ENCODE measurements at regions not wholly inside any gene's neighbourhood (a gene's known extent, or its start where the extent isn't known, plus 50 kb on each side); places are given as distances from the start of the nearest gene placed in this dataset.

DNA sequence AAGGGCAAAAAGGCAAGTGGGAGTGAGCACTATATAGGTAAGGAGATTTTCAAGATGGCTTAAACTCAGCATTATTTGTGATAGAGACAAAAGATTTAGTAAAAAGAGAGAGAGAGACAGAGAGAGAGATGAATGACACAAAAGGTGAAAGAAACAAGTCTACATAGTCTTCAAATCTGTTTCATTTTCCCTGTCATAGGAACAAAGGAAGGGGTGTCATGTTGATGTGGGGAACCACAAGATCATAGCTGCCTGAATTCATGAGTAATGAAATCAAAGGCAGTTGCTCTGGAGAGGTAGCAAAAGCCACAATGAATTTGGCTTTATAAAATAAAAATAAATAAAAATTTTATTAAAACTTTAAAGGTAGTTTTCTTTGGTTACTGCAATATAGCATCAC lies 67.2 kb upstream of the PHIP start:
- H3K9ac ChIP-seq (replicated peaks in 1 of 4; ENCODE audit: extremely low read depth in 1 of 4, low read depth in 3 of 4, low read length in 3 of 4), result no peak overlapping the region
- no peak overlapping the region; the same call in 1 of the 2 replicates for H3K18ac ChIP-seq (ENCODE audit: extremely low read depth, low read length)
- H2BK120ac ChIP-seq (replicated peaks; ENCODE audit: low read depth, low read length), result no peak overlapping the region
- H3K23ac ChIP-seq (ENCODE audit: insufficient read length), result no peak overlapping the region
- H3K4me1 ChIP-seq (replicated peaks in 1 of 4; ENCODE audit: control insufficient read depth in 3 of 4, insufficient read depth in 4 of 4, low read length in 3 of 4), result peaks cover 0 to 5% (median 2%) of the 10 kb centered on the region in 4 experiments; a peak in 3 of 7 replicates
- no peak overlapping the region for H2BK20ac ChIP-seq (ENCODE audit: low read length)
- no peaks in the 10 kb centered on the region for H3K36me3 ChIP-seq (ENCODE audit: control insufficient read depth in 2 of 4, insufficient read depth in 4 of 4, low read length in 3 of 4)
- no peak overlapping the region for H2AK5ac ChIP-seq (ENCODE audit: low read depth, low read length)
- no peak overlapping the region for H4K5ac ChIP-seq (ENCODE audit: insufficient read length, low read depth, low read length)
- no peaks in the 10 kb centered on the region for H4K20me1 ChIP-seq (replicated peaks in 1 of 2; ENCODE audit: control insufficient read depth in 1 of 2, insufficient read depth in 2 of 2, low read length in 2 of 2)
- H3K56ac ChIP-seq (replicated peaks; ENCODE audit: insufficient read length, low read depth, low read length), result no peak overlapping the region
- no peak overlapping the region for H3K4ac ChIP-seq (replicated peaks; ENCODE audit: insufficient read length, low read depth, low read length)
- FAIRE-seq (no peak), DNase-seq (ENCODE audit: low read depth in 1 of 2, low spot score in 2 of 2) (no peak)
- H2BK15ac ChIP-seq (ENCODE audit: low read length), result no peak overlapping the region
- no peak overlapping the region for H2BK5ac ChIP-seq (ENCODE audit: low read depth, low read length)
- ChIA-PET POLR2A (ENCODE audit: partially characterized antibody) (interaction anchor here (0.5 to 1.0 kb wide), 2 partner anchors 67 to 73 kb away, joined by 3 to 5 read pairs; partner anchors contain the start of gene PHIP), CTCF (ENCODE audit: partially characterized antibody) (no interaction called here)
- no peak overlapping the region for H3K4me2 ChIP-seq (ENCODE audit: insufficient read depth in 1 of 2, low read depth in 2 of 2, low read length in 2 of 2)
- H4K91ac ChIP-seq (replicated peaks; ENCODE audit: insufficient read length, low read length), result no peak overlapping the region
- no peaks in the 10 kb centered on the region for H3K9me3 ChIP-seq (ENCODE audit: insufficient read depth in 2 of 2, low read depth in 1 of 2, low read length in 1 of 2)
- H2BK12ac ChIP-seq (ENCODE audit: low read depth, low read length), result no peak overlapping the region
- no peak overlapping the region for H4K8ac ChIP-seq (ENCODE audit: extremely low read depth, insufficient read depth, low read length)
- no peak overlapping the region for H3K14ac ChIP-seq (ENCODE audit: insufficient read length)
- H3K79me1 ChIP-seq (ENCODE audit: low read depth, low read length), result no peaks in the 10 kb centered on the region
- H3K79me2 ChIP-seq (ENCODE audit: control insufficient read depth in 1 of 2, insufficient read depth in 2 of 2, low read length in 2 of 2), result no peaks in the 10 kb centered on the region
- H3K4me3 ChIP-seq (ENCODE audit: extremely low read depth in 1 of 4, insufficient read depth in 2 of 4, low read depth in 3 of 4, low read length in 4 of 4), result no peak overlapping the region
- no peaks in the 10 kb centered on the region; the same call in 1 of the 2 replicates for H3K23me2 ChIP-seq (ENCODE audit: low read depth, low read length)
- H3K27ac ChIP-seq (ENCODE audit: low read depth, low read length), result no peak overlapping the region
- no peak overlapping the region for H2AFZ ChIP-seq (ENCODE audit: low read length)
- no peaks in the 10 kb centered on the region for H3K27me3 ChIP-seq (replicated peaks in 1 of 4; ENCODE audit: control insufficient read depth in 3 of 4, extremely low read depth in 1 of 4, insufficient read depth in 3 of 4, low read length in 3 of 4)
- no peak for TF ChIP-seq KDM4A (IDR thresholded peaks at IDR 0.05; ENCODE audit: low read depth, low read length, severe bottlenecking)
- TF ChIP-seq CHD1 (IDR thresholded peaks at IDR 0.05; ENCODE audit: low read depth, low read length), result no peak
- TF ChIP-seq, protein P1, sequence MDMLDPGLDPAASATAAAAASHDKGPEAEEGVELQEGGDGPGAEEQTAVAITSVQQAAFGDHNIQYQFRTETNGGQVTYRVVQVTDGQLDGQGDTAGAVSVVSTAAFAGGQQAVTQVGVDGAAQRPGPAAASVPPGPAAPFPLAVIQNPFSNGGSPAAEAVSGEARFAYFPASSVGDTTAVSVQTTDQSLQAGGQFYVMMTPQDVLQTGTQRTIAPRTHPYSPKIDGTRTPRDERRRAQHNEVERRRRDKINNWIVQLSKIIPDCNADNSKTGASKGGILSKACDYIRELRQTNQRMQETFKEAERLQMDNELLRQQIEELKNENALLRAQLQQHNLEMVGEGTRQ (IDR thresholded peaks at IDR 0.05; ENCODE audit: low read length), result no peak
- TF ChIP-seq RFX5 (IDR thresholded peaks at IDR 0.05; ENCODE audit: borderline replicate concordance, low read depth, low read length), result no peak
- TF ChIP-seq TEAD4 (IDR thresholded peaks at IDR 0.05; ENCODE audit: low read depth, low read length), result no peak
- no peak for TF ChIP-seq SRF (IDR thresholded peaks at IDR 0.05; ENCODE audit: low read depth, low read length)
- no peak for TF ChIP-seq ZNF274 (IDR thresholded peaks at IDR 0.05; ENCODE audit: borderline replicate concordance, extremely low read depth, low read length)
- TF ChIP-seq FOSL1 (IDR thresholded peaks at IDR 0.05; ENCODE audit: insufficient read depth, low read depth, low read length), result no peak
